ENCODE measurements at regions not wholly inside any gene's neighbourhood (a gene's known extent, or its start where the extent isn't known, plus 50 kb on each side); places are given as distances from the start of the nearest gene placed in this dataset.

DNA sequence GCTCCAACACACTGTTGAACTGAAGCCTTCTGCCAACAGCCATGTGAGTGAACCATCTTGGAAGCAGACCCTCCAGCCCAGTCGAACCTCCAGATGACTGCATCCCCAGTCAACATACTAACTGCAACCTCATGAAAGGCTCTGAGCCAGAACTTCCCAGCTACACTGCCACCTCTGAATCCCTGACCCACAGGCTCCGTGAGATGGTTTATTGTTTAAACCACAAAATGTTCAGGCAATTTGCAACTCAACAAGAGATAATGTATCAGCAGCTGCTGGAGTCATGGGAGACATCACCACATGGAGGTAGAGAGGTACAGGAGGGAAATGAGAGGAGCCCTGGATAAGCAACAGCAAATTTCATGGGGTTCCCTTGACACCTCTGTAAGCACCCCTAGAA lies 266.4 kb upstream of the NBEA start:
- no peak for TF ChIP-seq EZH2phosphoT487 (IDR thresholded peaks at IDR 0.05; ENCODE audit: borderline replicate concordance)
- TF ChIP-seq, protein P1, sequence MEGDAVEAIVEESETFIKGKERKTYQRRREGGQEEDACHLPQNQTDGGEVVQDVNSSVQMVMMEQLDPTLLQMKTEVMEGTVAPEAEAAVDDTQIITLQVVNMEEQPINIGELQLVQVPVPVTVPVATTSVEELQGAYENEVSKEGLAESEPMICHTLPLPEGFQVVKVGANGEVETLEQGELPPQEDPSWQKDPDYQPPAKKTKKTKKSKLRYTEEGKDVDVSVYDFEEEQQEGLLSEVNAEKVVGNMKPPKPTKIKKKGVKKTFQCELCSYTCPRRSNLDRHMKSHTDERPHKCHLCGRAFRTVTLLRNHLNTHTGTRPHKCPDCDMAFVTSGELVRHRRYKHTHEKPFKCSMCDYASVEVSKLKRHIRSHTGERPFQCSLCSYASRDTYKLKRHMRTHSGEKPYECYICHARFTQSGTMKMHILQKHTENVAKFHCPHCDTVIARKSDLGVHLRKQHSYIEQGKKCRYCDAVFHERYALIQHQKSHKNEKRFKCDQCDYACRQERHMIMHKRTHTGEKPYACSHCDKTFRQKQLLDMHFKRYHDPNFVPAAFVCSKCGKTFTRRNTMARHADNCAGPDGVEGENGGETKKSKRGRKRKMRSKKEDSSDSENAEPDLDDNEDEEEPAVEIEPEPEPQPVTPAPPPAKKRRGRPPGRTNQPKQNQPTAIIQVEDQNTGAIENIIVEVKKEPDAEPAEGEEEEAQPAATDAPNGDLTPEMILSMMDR (conservative IDR thresholded peaks at IDR 0.05; ENCODE audit: low read length), result no peak
- no peaks in the 10 kb centered on the region for H3F3A ChIP-seq (ENCODE audit: low read depth)
- H3K79me2 ChIP-seq (ENCODE audit: insufficient read depth, low read length), result no peaks in the 10 kb centered on the region
- H3K4me3 ChIP-seq (ENCODE audit: low read length, poor library complexity, severe bottlenecking), result no peak overlapping the region
- H3K4me2 ChIP-seq (ENCODE audit: low read depth, low read length, poor library complexity, severe bottlenecking), result no peak overlapping the region
- H2AFZ ChIP-seq (ENCODE audit: low read length), result no peak overlapping the region
- H3K27me3 ChIP-seq (ENCODE audit: insufficient read depth, low read length, poor library complexity, severe bottlenecking), result no peaks in the 10 kb centered on the region
- H3K9ac ChIP-seq (ENCODE audit: low read depth, low read length, poor library complexity, severe bottlenecking), result no peak overlapping the region
- H3K36me3 ChIP-seq (ENCODE audit: insufficient read depth, low read length), result no peaks in the 10 kb centered on the region
- no peaks in the 10 kb centered on the region for H3K9me2 ChIP-seq (replicated peaks; ENCODE audit: low read depth, low read length)
- H3K4me1 ChIP-seq (ENCODE audit: insufficient read depth, low read length, poor library complexity, severe bottlenecking), result no peaks in the 10 kb centered on the region
- no peaks in the 10 kb centered on the region for H4K20me1 ChIP-seq (ENCODE audit: insufficient read depth, low read length, poor library complexity, severe bottlenecking)
- H3K9me3 ChIP-seq (ENCODE audit: insufficient read depth, low read depth, low read length), result no peaks in the 10 kb centered on the region

DNA sequence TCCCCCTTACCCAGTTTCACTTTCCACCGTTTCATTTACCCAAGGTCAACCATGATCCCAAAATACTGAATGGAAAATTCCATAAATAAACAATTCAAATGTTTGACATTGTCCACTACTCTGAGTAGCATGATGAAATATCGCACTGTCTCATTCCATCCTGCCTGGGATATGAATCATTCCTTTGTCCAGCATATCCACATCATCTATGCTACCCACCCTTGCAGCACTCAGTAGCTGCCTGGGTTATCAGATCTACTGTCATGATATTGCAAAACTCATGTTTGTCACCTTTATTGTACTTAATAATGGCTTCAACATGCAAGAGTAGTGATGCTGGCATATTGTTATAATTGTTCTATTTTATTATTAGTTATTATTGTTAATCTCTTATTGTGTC lies 263.9 kb upstream of the NBEA start:
- Histone ChIP-seq H3K4me3 (ENCODE audit: low read length, poor library complexity, severe bottlenecking) (no peak overlapping the region), H3K27me3 (ENCODE audit: insufficient read depth, low read length, poor library complexity, severe bottlenecking) (no peaks in the 10 kb centered on the region), H3K9ac (ENCODE audit: low read depth, low read length, poor library complexity, severe bottlenecking) (no peak overlapping the region), H4K20me1 (ENCODE audit: insufficient read depth, low read length, poor library complexity, severe bottlenecking) (no peaks in the 10 kb centered on the region), H3K9me2 (replicated peaks; ENCODE audit: low read depth, low read length) (no peaks in the 10 kb centered on the region), H3K9me3 (ENCODE audit: insufficient read depth, low read depth, low read length) (no peaks in the 10 kb centered on the region), H3K79me2 (ENCODE audit: insufficient read depth, low read length) (no peaks in the 10 kb centered on the region), H2AFZ (ENCODE audit: low read length) (no peak overlapping the region), H3F3A (ENCODE audit: low read depth) (no peaks in the 10 kb centered on the region), H3K36me3 (ENCODE audit: insufficient read depth, low read length) (no peaks in the 10 kb centered on the region), H3K4me2 (ENCODE audit: low read depth, low read length, poor library complexity, severe bottlenecking) (no peak overlapping the region), H3K4me1 (ENCODE audit: insufficient read depth, low read length, poor library complexity, severe bottlenecking) (no peaks in the 10 kb centered on the region)
- TF ChIP-seq EZH2phosphoT487 (IDR thresholded peaks at IDR 0.05; ENCODE audit: borderline replicate concordance), result no peak
- TF ChIP-seq, protein P1 (conservative IDR thresholded peaks at IDR 0.05; ENCODE audit: low read length), result no peak

DNA sequence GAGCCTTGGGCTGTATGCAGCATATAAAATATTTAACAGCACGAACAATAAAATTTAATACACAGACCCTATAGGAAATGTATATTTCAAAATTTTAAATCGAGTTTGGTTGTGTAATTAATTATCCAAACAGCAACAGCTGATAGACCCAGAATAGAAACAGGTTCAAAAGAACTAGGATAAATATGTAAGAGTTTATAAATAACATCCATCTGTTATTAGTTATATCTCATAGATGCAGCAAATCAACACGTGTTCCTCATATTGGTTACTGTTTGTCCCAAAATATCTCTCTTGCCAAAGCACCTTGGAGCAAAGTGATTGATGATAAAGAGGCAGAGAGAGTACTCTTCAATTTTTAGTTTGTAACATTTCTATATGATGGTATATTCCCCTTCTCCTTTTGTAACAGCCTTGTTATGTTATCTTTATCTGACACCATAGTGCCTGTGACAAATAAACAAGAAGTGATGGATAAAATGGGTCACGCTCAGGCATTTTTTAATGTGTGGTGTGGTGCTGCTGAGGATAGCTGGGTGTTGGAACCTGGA lies 260.6 kb upstream of the NBEA start:
- Histone ChIP-seq H3K9me2 (replicated peaks; ENCODE audit: low read depth, low read length) (no peaks in the 10 kb centered on the region), H3K4me1 (ENCODE audit: insufficient read depth, low read length, poor library complexity, severe bottlenecking) (no peaks in the 10 kb centered on the region), H3K9ac (ENCODE audit: low read depth, low read length, poor library complexity, severe bottlenecking) (no peak overlapping the region), H3K36me3 (ENCODE audit: insufficient read depth, low read length) (no peaks in the 10 kb centered on the region), H2AFZ (ENCODE audit: low read length) (no peak overlapping the region), H3K4me3 (ENCODE audit: low read length, poor library complexity, severe bottlenecking) (no peak overlapping the region), H3F3A (ENCODE audit: low read depth) (no peaks in the 10 kb centered on the region), H4K20me1 (ENCODE audit: insufficient read depth, low read length, poor library complexity, severe bottlenecking) (no peaks in the 10 kb centered on the region), H3K79me2 (ENCODE audit: insufficient read depth, low read length) (no peaks in the 10 kb centered on the region), H3K9me3 (ENCODE audit: insufficient read depth, low read depth, low read length) (no peaks in the 10 kb centered on the region), H3K27me3 (ENCODE audit: insufficient read depth, low read length, poor library complexity, severe bottlenecking) (no peaks in the 10 kb centered on the region), H3K4me2 (ENCODE audit: low read depth, low read length, poor library complexity, severe bottlenecking) (no peak overlapping the region)
- TF ChIP-seq, protein P1 (conservative IDR thresholded peaks at IDR 0.05; ENCODE audit: low read length), result no peak
- TF ChIP-seq EZH2phosphoT487 (IDR thresholded peaks at IDR 0.05; ENCODE audit: borderline replicate concordance), result no peak
